Fibroblast of lung (primary cell): ENCODE measurements at regions not wholly inside any gene's neighbourhood (a gene's known extent, or its start where the extent isn't known, plus 50 kb on each side); places are given as distances from the start of the nearest gene placed in this dataset.

Experiments
- DNase-seq, 2 donors: peaks; one replicate each; pipeline versions ENCODE4 v3.0.0 to v3.0.0-alpha.2; 2010; ENCODE audit warnings: low read depth in 2 of 2
- H2AFZ ChIP-seq: 2 replicates; pipeline ENCODE4 v1.5.1; 2012; ENCODE audit warnings: low read length, control low read depth, inconsistent platforms
- H3K27ac ChIP-seq: 2 replicates; pipeline ENCODE4 v1.5.1; 2011; ENCODE audit warnings: low read length, control low read depth; ENCODE audit not compliant: insufficient read depth
- H3K27me3 ChIP-seq: 2 replicates; pipeline ENCODE4 v1.5.1; 2011; ENCODE audit warnings: mild to moderate bottlenecking, low read length; ENCODE audit not compliant: control insufficient read depth, insufficient read depth
- H3K36me3 ChIP-seq: 2 replicates; pipeline ENCODE4 v1.5.1; 2011; ENCODE audit warnings: low read length; ENCODE audit not compliant: control insufficient read depth, insufficient read depth
- H3K4me1 ChIP-seq: 2 replicates; pipeline ENCODE4 v1.5.1; 2011; ENCODE audit warnings: low read length; ENCODE audit not compliant: control insufficient read depth, insufficient read depth; ENCODE audit errors: extremely low read depth
- H3K4me2 ChIP-seq: 2 replicates; pipeline ENCODE4 v1.5.1; 2011; ENCODE audit warnings: low read length, control low read depth; ENCODE audit not compliant: insufficient read depth; ENCODE audit errors: extremely low read depth
- H3K4me3 ChIP-seq, 4 experiments: fragments of 200-600 bp in 1 of 4; sonication (generic) in 1 of 4; replicated peaks in 1 of 4; 2 replicates each; pipeline ENCODE4 v1.5.1; 2011 to 2016; ENCODE audit warnings: low read length in 4 of 4, low read depth in 3 of 4, mild to moderate bottlenecking in 3 of 4, control low read depth in 2 of 4, inconsistent platforms in 1 of 4, mixed read lengths in 1 of 4; ENCODE audit not compliant: insufficient read depth in 1 of 4; ENCODE audit errors: control extremely low read depth in 1 of 4
- H3K79me2 ChIP-seq: 2 replicates; pipeline ENCODE4 v1.5.1; 2012; ENCODE audit warnings: mild to moderate bottlenecking, low read length, inconsistent platforms; ENCODE audit not compliant: control insufficient read depth, insufficient read depth
- H3K9ac ChIP-seq: 2 replicates; pipeline ENCODE4 v1.5.1; 2011; ENCODE audit warnings: mild to moderate bottlenecking, low read length, control low read depth; ENCODE audit not compliant: insufficient read depth
- H3K9me3 ChIP-seq: 2 replicates; pipeline ENCODE4 v1.5.1; 2012; ENCODE audit warnings: low read depth, low read length; ENCODE audit not compliant: control insufficient read depth, insufficient read depth
- H4K20me1 ChIP-seq: 2 replicates; pipeline ENCODE4 v1.5.1; 2011; ENCODE audit warnings: low read length; ENCODE audit not compliant: control insufficient read depth, insufficient read depth; ENCODE audit errors: extremely low read depth
- CTCF ChIP-seq, 2 donors: IDR thresholded peaks in 1 of 2; conservative IDR thresholded peaks in 1 of 2; 1 replicate in 1 of 2; 2 replicates in 1 of 2; pipeline ENCODE4 v1.5.1; 2011 to 2012; ENCODE audit warnings: low read length in 2 of 2, control low read depth in 1 of 2, inconsistent platforms in 1 of 2, low read depth in 1 of 2, mild to moderate bottlenecking in 1 of 2
- EZH2 ChIP-seq: IDR thresholded peaks from 2 replicates; pipeline ENCODE4 v1.5.1; 2012; ENCODE audit warnings: low read length, control low read depth, mild to moderate bottlenecking; ENCODE audit errors: missing control alignments

GRCh38 chr14:25759920-25760655 is 710.1 kb upstream of the STXBP6 start:
- Histone ChIP-seq H4K20me1 (no peaks in the 10 kb centered on the region), H3K27ac (no peak overlapping the region), H3K4me3 (no peak overlapping the region), H3K36me3 (no peaks in the 10 kb centered on the region), H3K4me1 (no peaks in the 10 kb centered on the region), H3K4me2 (no peak overlapping the region), H3K79me2 (no peaks in the 10 kb centered on the region), H3K9ac (no peak overlapping the region), H3K9me3 (no peaks in the 10 kb centered on the region), H2AFZ (no peak overlapping the region), H3K27me3 (no peaks in the 10 kb centered on the region)
- no peak for DNase-seq
- TF ChIP-seq EZH2 (no peak), CTCF (conservative IDR thresholded peaks at IDR 0.05 in 1 of 2, IDR thresholded peaks at IDR 0.05 in 1 of 2; ENCODE audit: low read depth in 1 of 2, low read length in 2 of 2) (no peak)

GRCh38 chr14:25759256-25759655 is 709.3 kb upstream of the STXBP6 start:
- H3K79me2 ChIP-seq = no peaks in the 10 kb centered on the region
- no peaks in the 10 kb centered on the region for H3K27me3 ChIP-seq
- H3K9me3 ChIP-seq = no peaks in the 10 kb centered on the region
- no peak for TF ChIP-seq CTCF (conservative IDR thresholded peaks at IDR 0.05 in 1 of 2, IDR thresholded peaks at IDR 0.05 in 1 of 2; ENCODE audit: low read depth in 1 of 2, low read length in 2 of 2)
- TF ChIP-seq EZH2 = no peak
- H3K4me2 ChIP-seq = no peak overlapping the region
- no peaks in the 10 kb centered on the region for H3K36me3 ChIP-seq
- H4K20me1 ChIP-seq = no peaks in the 10 kb centered on the region
- no peak overlapping the region for H3K9ac ChIP-seq
- H3K27ac ChIP-seq = no peak overlapping the region
- no peak overlapping the region for H3K4me3 ChIP-seq
- H2AFZ ChIP-seq = no peak overlapping the region
- H3K4me1 ChIP-seq = no peaks in the 10 kb centered on the region
- no peak for DNase-seq

- Histone ChIP-seq H3K4me1 (no peaks in the 10 kb centered on the region), H3K9ac (no peak overlapping the region), H3K27ac (no peak overlapping the region), H3K79me2 (no peaks in the 10 kb centered on the region), H3K36me3 (no peaks in the 10 kb centered on the region), H3K4me2 (no peak overlapping the region), H3K9me3 (no peaks in the 10 kb centered on the region), H4K20me1 (no peaks in the 10 kb centered on the region), H3K27me3 (no peaks in the 10 kb centered on the region), H3K4me3 (no peak overlapping the region), H2AFZ (no peak overlapping the region)
- no peak for DNase-seq
- no peak for TF ChIP-seq CTCF (conservative IDR thresholded peaks at IDR 0.05 in 1 of 2, IDR thresholded peaks at IDR 0.05 in 1 of 2; ENCODE audit: low read depth in 1 of 2, low read length in 2 of 2)
- no peak for TF ChIP-seq EZH2
Measured at GRCh38 chr14:25757364-25757763, 707.4 kb upstream of the STXBP6 start.
